ENCODE measurements at regions not wholly inside any gene's neighbourhood (a gene's known extent, or its start where the extent isn't known, plus 50 kb on each side); places are given as distances from the start of the nearest gene placed in this dataset.
A peak's percentile ranks its signal among the peaks of the same experiment; 100 is the strongest.
"Not testable (repeated sequence)": the region's sequence is repeated elsewhere in the genome, so short reads cannot be mapped to it uniquely, and the experiment has no call there.

- no peak for DNase-seq (ENCODE audit: low spot score)
Observed at GRCh38 chr21:23881783-23882182, 1725.5 kb downstream of the MRPL39 start.

DNA sequence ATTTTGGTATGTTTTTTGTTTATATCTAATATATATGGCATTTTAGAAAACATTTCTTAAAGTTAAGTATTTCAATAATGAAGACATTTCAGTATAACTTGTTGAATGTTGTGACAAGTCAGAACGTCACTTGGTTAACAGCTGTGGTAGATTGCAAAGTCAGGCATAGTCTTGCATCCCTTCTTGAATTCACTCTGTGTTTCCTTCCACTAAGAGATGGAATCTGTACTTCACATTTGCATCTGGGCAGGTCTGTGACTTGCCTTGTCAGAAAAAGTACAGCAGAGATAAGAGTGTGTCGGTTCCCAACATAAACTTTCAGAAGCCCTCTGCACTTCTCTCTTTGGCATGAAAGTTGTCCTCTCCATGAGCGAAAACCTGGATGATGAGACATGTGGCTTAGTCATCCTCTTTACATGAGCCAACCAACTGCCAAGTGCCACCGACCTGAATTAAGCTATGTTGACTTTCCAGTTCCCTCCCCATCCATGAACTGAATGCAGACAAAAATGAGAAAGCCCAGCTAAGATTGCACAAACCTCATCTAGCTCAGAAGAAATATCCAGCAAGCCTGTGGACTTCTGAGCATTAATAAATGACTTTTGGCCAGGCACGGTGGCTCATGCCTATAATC is 1730.2 kb downstream of the MRPL39 start:
- no peak for DNase-seq (ENCODE audit: low spot score)

GRCh38 chr21:23874271-23874670 is 1733.0 kb downstream of the MRPL39 start:
- no peak for DNase-seq (ENCODE audit: low spot score)

DNA sequence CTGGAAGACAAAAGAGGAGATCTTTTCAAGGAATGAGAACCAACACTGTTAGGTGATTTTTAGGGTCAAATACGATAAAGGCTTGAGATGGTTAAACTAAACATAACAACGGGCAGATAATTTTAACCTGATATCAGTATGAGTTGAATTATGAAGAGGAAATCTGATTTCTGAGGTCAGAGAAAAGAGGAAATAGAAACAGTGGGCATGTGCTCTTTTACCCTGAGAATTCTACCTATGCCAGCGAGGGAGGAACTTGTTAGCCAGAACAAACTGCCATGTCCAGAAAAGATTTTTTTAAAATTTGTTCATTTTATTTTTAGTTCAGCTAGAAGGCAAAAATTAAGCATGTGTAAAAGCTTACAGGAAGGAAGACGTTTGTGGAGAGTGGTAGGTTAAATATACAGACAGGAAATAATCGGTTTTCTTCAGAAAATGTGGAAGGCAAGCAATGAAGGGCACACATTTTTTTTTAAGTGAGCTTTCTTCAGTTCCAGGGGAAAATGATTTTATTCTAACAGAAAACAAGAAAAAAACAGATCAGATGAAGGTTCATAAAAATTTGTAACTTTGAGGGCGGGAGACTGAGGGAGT is 1745.3 kb downstream of the MRPL39 start:
- no peak for DNase-seq (ENCODE audit: low spot score)

GRCh38 chr21:23858878-23859277 is 1748.4 kb downstream of the MRPL39 start:
- DNase-seq (ENCODE audit: low spot score): no peak

GRCh38 chr21:23853796-23854379 is 1753.4 kb downstream of the MRPL39 start:
- peak; percentile 42 for DNase-seq (ENCODE audit: low spot score)

- no peak for DNase-seq (ENCODE audit: low spot score)
Observed at GRCh38 chr21:23837564-23837963, 1769.7 kb downstream of the MRPL39 start.

DNA sequence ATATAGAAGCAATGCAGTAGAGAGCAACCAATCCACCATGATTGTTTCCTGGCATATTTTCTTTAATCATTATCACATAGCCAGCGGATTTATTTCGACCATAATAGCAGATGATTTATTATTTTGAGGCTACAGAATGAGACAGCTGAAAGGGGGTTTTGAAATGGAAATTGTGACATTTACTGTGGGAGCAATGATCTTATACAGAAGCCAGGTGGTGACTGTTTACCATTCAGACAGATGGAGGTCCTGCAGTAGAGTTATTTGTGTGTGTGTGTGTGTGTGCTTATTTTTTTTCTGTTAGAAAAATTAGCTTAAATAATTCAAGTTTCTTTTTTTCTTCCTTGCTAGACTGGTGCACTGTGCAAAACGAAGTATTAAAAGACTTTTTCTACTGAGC is 1784.5 kb downstream of the MRPL39 start:
- no peak for DNase-seq (ENCODE audit: low spot score)

DNA sequence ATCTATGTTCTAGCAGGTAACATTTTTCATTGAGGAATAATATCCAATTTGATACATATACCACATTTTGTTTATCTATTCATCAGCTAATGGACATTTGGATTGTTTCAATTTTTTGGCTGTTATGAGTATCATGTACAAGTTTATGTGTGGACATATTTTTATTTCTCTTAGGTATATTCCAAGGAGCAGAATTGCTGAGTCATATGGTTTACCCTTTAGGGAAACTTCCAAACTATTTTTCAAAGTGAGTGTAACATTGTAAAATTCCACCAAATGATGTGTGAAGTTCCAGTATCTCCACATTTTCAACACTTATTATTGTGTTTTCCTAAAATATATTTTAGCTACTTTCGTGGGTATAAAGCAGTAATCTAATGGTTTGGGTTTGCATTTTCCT is 1789.9 kb downstream of the MRPL39 start:
- DNase-seq (ENCODE audit: low spot score): no peak

- no peak for DNase-seq (ENCODE audit: low spot score)
Observed at GRCh38 chr21:23812485-23812884, 1794.8 kb downstream of the MRPL39 start.

DNA sequence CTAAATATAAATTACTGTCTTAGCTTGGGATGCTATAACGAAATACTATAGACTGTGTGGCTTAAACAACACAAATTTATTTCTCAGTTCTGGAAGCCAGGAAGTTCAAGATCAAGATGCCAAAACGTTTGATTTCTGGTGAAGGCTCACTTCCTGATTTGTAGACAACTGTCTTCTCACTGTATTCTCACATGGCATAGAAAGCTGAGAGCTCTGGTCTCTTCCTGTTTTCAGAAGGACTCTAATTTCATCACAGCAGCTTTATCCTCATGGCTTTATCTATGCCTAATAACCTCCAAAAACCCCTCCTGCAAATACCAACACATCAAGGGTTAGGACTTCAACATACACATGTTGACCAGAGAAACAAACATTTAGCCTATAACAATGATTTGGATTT is 1795.5 kb downstream of the MRPL39 start:
- no peak for DNase-seq (ENCODE audit: low spot score)

- DNase-seq (ENCODE audit: low spot score): no peak
Observed at GRCh38 chr21:23809573-23809972, 1797.7 kb downstream of the MRPL39 start.

GRCh38 chr21:23806966-23807548 is 1800.2 kb downstream of the MRPL39 start:
- not testable (repeated sequence) for DNase-seq (ENCODE audit: low spot score)

DNA sequence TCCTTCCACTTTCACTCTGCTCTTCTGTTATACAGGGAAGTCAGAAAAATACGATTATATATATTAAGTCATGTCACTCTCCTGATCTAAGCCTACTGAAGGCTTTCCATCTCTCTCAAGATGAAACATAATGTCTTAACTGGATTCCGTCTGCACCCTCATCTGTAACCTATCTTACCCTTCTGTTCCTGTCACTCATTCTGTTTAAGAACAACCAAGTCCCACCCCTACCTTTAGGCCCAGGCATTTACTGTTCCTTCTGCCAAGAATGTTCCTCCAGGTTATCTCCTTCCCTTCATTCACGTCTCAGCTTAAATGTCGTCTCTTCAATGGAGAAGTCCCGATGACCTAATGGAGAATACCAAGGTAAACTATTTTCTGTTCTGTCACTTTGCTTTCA is 1802.4 kb downstream of the MRPL39 start:
- no peak for DNase-seq (ENCODE audit: low spot score)

GRCh38 chr21:23801292-23801691 is 1806.0 kb downstream of the MRPL39 start:
- DNase-seq (ENCODE audit: low spot score): no peak

DNA sequence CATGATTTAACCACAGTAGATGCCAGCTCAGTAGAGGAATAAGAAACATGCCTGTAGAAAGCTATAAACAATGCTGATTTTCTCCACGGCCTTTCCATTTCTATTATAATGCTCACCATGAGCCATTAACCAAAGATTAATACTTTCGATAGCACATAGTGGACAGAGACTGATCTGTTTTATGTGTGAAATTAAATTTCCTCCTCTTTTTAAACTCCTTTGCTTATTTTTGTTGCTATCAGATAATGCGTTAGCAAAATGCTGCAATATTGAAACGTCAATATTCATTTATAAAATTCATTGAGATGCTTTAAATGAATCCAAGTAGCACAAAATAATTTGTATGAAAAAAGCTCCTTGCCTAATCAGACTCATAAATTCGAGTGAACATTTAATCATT is 1807.9 kb downstream of the MRPL39 start:
- DNase-seq (ENCODE audit: low spot score): no peak

GRCh38 chr21:23792300-23792699 is 1815.0 kb downstream of the MRPL39 start:
- no peak for DNase-seq (ENCODE audit: low spot score)

GRCh38 chr21:23789864-23790263 is 1817.4 kb downstream of the MRPL39 start:
- DNase-seq (ENCODE audit: low spot score): no peak

DNA sequence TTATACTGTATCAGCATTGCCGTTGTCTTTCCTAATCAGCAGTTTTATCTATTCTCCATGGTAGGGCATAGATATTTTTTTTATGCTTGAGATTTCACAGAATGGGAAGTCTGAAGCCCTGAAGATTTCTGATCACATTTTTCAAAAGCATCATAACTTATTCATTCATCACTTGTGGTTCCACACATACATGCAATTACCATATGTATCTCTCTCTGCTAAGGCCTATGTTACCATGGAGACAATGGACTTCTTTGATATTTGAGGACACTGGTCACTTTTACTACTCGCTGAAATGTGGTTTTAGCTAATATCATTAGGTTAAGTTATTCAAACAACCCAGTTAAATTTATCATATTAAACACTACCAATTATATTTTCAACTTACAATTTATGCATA is 1827.0 kb downstream of the MRPL39 start:
- no peak for DNase-seq (ENCODE audit: low spot score)

DNA sequence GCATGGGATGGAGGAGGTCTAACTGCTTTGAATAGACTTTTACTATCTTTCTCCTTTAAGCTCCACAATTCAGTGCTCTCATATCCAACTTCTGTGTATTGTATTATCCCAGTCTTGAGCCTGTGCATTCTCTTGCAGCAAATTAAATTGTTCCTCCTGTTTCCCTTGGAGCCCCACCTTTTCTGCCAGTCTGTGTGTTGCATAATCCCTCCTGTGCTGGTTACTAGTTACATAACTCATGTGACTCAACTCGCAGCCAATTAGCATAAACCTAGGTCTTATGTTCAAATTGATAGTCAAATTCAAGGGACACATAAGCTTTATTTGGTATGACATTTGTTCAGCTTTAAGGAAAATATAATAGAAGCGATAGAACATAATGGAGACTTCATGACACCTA is 1863.5 kb downstream of the MRPL39 start:
- no peak for DNase-seq (ENCODE audit: low spot score)

GRCh38 chr21:23740463-23740862 is 1866.8 kb downstream of the MRPL39 start:
- DNase-seq (ENCODE audit: low spot score): no peak

DNA sequence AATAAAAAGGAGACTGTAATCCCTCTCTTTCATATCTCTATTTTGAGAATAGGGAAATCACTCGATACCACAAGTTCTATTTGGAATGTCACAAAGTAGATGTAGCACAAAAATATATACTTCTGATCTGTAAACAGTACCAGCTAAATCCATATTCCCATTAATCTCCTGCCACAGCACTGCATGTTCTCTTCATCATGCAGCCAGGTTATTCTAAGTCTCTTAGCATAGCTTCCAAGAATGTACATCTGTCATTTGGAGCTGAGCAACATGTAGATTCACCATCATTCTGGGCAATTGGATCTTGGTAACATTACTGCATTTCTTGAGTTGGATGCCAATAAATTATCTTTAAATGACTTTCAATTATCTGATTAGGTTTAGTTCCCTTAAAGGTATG is 1874.5 kb downstream of the MRPL39 start:
- DNase-seq (ENCODE audit: low spot score): no peak

- DNase-seq (ENCODE audit: low spot score): no peak
Observed at GRCh38 chr21:23729331-23729730, 1878.0 kb downstream of the MRPL39 start.
